Coronary artery (tissue), 2 donors: ENCODE measurements at regions not wholly inside any gene's neighbourhood (a gene's known extent, or its start where the extent isn't known, plus 50 kb on each side); places are given as distances from the start of the nearest gene placed in this dataset.

Experiments
- DNase-seq: peaks from one replicate; pipeline ENCODE4 v3.0.0-alpha.2; 2017; ENCODE audit warnings: low spot score
- H3K27ac ChIP-seq, 2 donors: fragments of 200-600 bp; sonication (generic); one replicate each; pipeline ENCODE4 v1.5.1; 2016 to 2019
- H3K4me3 ChIP-seq: fragments of 200-600 bp; sonication (generic); 2 replicates; pipeline ENCODE4 v1.5.1; 2016; ENCODE audit warnings: mild to moderate bottlenecking, moderate library complexity
- TF ChIP-seq, protein P1 (sequence below): fragments of 200-600 bp; sonication (generic); IDR thresholded peaks from one replicate; pipeline ENCODE4 v1.5.1; 2019; ENCODE audit warnings: antibody characterized with exemption

DNA sequence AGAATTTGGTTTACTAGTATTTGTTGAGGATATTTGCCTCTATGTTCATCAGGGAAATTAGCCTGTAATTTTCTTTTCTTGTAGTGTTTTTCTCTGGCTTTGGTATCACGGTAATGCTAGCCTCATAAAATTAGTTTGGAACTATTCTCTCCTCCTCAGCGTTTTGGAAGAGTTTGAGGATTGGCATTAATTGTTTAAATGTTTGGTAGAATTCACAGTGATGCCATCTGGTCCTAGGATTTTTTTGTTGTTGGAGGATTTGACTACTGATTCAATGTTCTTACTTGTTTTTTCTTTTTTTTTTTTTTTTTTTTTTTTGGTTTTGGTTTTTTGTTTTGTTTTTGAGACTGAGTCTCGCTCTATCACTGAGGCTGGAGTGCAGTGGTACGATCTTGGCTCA is 156.2 kb upstream of the BTBD3 start:
- no peak for DNase-seq
- Histone ChIP-seq H3K27ac (no peak overlapping the region), H3K4me3 (no peak overlapping the region)
- TF ChIP-seq, protein P1, sequence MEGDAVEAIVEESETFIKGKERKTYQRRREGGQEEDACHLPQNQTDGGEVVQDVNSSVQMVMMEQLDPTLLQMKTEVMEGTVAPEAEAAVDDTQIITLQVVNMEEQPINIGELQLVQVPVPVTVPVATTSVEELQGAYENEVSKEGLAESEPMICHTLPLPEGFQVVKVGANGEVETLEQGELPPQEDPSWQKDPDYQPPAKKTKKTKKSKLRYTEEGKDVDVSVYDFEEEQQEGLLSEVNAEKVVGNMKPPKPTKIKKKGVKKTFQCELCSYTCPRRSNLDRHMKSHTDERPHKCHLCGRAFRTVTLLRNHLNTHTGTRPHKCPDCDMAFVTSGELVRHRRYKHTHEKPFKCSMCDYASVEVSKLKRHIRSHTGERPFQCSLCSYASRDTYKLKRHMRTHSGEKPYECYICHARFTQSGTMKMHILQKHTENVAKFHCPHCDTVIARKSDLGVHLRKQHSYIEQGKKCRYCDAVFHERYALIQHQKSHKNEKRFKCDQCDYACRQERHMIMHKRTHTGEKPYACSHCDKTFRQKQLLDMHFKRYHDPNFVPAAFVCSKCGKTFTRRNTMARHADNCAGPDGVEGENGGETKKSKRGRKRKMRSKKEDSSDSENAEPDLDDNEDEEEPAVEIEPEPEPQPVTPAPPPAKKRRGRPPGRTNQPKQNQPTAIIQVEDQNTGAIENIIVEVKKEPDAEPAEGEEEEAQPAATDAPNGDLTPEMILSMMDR = no peak

DNA sequence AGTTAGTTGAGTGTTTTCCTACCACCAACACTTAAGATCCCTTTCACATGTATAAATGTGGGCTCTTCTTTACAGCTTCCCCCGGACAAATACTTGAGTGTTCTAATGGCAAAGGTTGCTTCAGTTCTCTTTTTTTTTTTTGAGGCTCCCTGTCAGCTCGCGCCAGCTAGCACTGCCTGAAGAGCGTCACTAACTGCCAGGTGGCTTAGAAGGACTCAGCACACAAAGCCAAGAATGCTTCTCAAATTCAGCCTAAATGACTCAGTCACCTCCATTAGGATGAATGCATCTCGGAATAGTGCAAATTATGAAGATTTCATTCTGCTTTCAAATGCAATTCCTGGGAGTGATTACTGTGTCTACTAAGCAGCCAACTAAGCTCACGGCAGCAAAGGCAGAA is 150.7 kb upstream of the BTBD3 start:
- Histone ChIP-seq H3K4me3 (no peak overlapping the region), H3K27ac (no peak overlapping the region)
- TF ChIP-seq, protein P1 = no peak
- no peak for DNase-seq

DNA sequence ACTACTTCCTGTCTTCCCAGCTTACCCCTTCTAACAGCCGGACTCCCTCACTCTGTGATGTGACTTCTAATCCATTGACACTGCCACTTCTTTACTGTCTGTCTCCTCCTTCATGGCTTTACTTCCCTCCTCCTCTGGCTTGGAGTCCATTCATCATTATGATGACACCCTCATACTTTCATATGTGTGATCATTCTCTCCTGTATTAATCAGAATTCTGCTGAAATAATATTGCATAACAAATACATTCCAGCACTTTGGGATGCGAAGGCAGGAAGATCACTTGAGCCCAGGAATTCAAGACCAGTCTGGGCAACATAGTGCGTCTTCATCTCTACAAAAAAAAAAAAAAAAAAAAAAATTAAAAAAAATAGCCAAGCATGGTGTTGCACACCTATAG is 147.9 kb upstream of the BTBD3 start:
- TF ChIP-seq, protein P1 = no peak
- Histone ChIP-seq H3K27ac (no peak overlapping the region), H3K4me3 (no peak overlapping the region)
- DNase-seq = no peak

DNA sequence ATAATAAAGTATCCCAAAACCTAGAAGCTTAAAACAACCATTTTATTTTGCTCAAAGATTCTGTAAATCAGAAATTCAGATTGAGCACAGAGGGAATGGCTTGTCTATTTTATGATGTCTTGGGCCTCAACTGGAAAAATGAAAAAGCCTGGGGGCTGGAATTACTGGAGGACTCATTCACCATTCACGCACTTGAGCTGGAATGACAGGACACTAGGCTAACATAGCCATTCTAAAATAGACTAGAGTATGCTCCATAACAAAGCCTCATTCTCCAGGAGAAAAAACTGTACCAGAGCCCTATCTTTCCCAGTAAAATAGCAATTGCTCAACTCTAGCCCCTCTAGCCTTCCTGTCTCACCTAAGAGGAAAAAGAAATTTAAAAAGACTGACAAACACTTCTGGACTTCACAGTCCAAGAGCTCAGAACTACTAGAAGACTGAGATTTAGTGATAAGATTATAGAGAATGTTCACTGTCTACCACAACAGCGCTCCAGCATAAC is 145.4 kb upstream of the BTBD3 start:
- Histone ChIP-seq H3K4me3 (no peak overlapping the region), H3K27ac (no peak overlapping the region)
- TF ChIP-seq, protein P1 = no peak
- no peak for DNase-seq

DNA sequence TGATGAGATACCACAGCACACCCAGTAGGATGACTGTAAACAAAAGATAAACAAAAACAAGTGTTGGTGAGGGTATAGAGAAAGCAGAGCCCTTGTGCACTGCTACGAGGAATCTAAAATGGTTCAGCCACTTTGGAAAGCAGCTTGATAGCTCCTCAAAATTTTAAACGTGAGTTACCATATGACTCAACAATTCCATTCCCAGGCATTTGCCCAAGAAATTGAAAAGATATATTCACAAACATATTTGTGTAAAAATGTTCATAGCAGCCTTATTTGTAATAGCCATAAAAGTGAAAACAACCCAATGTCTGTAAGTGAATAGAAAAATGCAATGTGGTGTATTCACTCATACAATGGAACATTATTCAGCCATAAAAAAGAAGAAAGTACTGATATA is 141.0 kb upstream of the BTBD3 start:
- DNase-seq = no peak
- no peak overlapping the region for H3K4me3 ChIP-seq
- TF ChIP-seq, protein P1 = no peak
- H3K27ac ChIP-seq = no peak overlapping the region

DNA sequence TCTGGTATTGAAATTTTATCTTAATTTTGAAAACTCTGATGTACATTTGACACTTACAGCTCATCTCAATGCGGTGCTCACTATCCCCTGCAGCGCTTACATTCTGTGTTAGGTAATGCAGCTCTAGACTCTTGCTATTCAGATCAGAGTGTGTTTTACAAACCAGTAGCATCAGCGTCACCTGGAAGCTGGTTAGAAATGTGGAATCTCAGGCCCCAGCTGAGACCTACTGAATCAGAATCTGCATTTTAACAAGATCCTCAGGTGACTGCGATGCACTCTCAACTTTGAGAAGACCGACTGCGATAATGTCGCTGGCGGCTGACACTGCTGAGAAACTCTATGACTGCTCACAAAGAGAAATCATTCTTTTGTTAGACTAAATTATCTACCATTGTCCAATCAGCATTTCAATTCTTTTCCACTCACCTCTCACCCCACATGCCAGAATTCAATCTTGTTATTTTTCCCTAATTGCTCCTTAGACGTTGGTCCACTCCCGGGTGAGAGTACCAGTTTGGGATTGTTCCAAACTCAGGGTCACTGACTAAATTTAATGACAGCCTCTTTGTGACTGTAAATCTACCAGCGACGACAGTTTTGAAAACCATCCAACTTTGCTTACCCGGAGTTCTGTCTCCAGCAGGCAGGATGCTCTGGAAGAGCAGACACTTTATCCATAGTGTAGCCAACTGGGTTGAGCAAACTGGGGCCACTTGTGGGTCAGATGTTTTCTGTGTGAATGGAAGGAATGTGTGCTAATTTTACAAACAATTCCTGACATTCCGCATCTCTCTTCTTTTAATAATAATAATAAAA is 140.1 kb upstream of the BTBD3 start:
- DNase-seq = no peak
- peak overlapping the region; percentile 52 for H3K4me3 ChIP-seq
- TF ChIP-seq, protein P1 = no peak
- no peak overlapping the region for H3K27ac ChIP-seq

DNA sequence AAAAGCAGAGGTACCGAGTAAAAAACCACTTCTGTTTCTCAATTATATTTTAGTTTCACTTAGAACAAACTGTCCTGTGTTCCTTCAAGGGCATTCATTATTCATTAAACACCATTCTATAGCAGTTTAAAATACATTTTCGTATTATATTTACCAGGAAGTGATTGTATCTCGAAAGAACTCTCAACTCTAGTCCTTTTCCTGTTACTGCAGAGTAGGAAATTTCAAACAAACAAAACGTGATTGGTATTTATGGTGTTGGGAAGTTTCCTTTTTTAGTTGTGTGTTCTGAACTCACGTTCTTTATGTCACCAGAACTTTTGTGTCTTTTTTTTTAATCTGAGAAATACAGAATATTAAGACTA is 139.5 kb upstream of the BTBD3 start:
- no peak overlapping the region for H3K27ac ChIP-seq
- no peak for DNase-seq
- H3K4me3 ChIP-seq = peak overlapping the region; percentile 52
- TF ChIP-seq, protein P1 = no peak
